Skin epidermis (tissue), 12 donors: ENCODE measurements at regions not wholly inside any gene's neighbourhood (a gene's known extent, or its start where the extent isn't known, plus 50 kb on each side); places are given as distances from the start of the nearest gene placed in this dataset.
A peak's percentile ranks its signal among the peaks of the same experiment; 100 is the strongest.
"Not testable (repeated sequence)": the region's sequence is repeated elsewhere in the genome, so short reads cannot be mapped to it uniquely, and the experiment has no call there.

Experiments
- H3K27ac ChIP-seq, 21 experiments: fragments of 200-600 bp; sonication (generic) in 11 of 21; one replicate each; pipeline ENCODE4 v1.5.0; 2020; ENCODE audit warnings: mild to moderate bottlenecking in 3 of 21, inconsistent platforms in 2 of 21, moderate library complexity in 2 of 21
- H3K4me3 ChIP-seq, 7 experiments: fragments of 200-600 bp; sonication (generic) in 2 of 7; one replicate each; pipeline ENCODE4 v1.5.0; 2020; ENCODE audit warnings: inconsistent platforms in 2 of 7, mild to moderate bottlenecking in 2 of 7, moderate library complexity in 1 of 7

- H3K27ac ChIP-seq, result peak overlapping the region in 1 of 21 experiments; percentile 9
These were observed 80.7 kb upstream of the CCDC167 start for GRCh38 chr6:37580176-37580955.

GRCh38 chr6:37579444-37580067 lies 79.9 kb upstream of the CCDC167 start:
- H3K4me3 ChIP-seq, result no peak overlapping the region
- H3K27ac ChIP-seq, result no peak overlapping the region

More at GRCh38 chr6:37580176-37580955, 80.7 kb upstream of the CCDC167 start:
- H3K4me3 ChIP-seq, result no peak overlapping the region

- Histone ChIP-seq H3K27ac (no peak overlapping the region), H3K4me3 (no peak overlapping the region)
These were observed 78.4 kb upstream of the CCDC167 start for GRCh38 chr6:37578104-37578503.

GRCh38 chr6:37576336-37576737 lies 76.6 kb upstream of the CCDC167 start:
- H3K27ac ChIP-seq, result no peak overlapping the region
- no peak overlapping the region for H3K4me3 ChIP-seq

- no peak overlapping the region for H3K4me3 ChIP-seq
These were observed 75.5 kb upstream of the CCDC167 start for GRCh38 chr6:37575221-37575620.

GRCh38 chr6:37572334-37572733 lies 72.6 kb upstream of the CCDC167 start:
- H3K4me3 ChIP-seq, result no peak overlapping the region

More at GRCh38 chr6:37575221-37575620, 75.5 kb upstream of the CCDC167 start:
- no peak overlapping the region for H3K27ac ChIP-seq

GRCh38 chr6:37570482-37571133 lies 70.9 kb upstream of the CCDC167 start:
- Histone ChIP-seq H3K27ac (no peak overlapping the region), H3K4me3 (no peak overlapping the region)

More at GRCh38 chr6:37572334-37572733, 72.6 kb upstream of the CCDC167 start:
- H3K27ac ChIP-seq, result no peak overlapping the region

- no peak overlapping the region for H3K27ac ChIP-seq
- H3K4me3 ChIP-seq, result no peak overlapping the region
These were observed 70.2 kb upstream of the CCDC167 start for GRCh38 chr6:37569743-37570481.

- no peak overlapping the region for H3K27ac ChIP-seq
These were observed 69.6 kb upstream of the CCDC167 start for GRCh38 chr6:37569317-37569716.

GRCh38 chr6:37566950-37567349 lies 67.3 kb upstream of the CCDC167 start:
- no peak overlapping the region for H3K27ac ChIP-seq
- H3K4me3 ChIP-seq, result no peak overlapping the region

More at GRCh38 chr6:37569317-37569716, 69.6 kb upstream of the CCDC167 start:
- H3K4me3 ChIP-seq, result no peak overlapping the region

GRCh38 chr6:37566111-37566949 lies 66.6 kb upstream of the CCDC167 start:
- H3K27ac ChIP-seq, result peak overlapping the region in 1 of 21 experiments; percentile 8
- H3K4me3 ChIP-seq, result peak overlapping the region in 3 of 7 experiments; percentile 7 to 19 (median 10)

- Histone ChIP-seq H3K27ac (peak overlapping the region in 1 of 21 experiments; percentile 8), H3K4me3 (peak overlapping the region in 2 of 7 experiments; percentile 10 to 19)
These were observed 65.8 kb upstream of the CCDC167 start for GRCh38 chr6:37565267-37566110.

- not testable (repeated sequence) for H3K27ac ChIP-seq, H3K4me3 ChIP-seq
These were observed 63.2 kb upstream of the CCDC167 start for GRCh38 chr6:37562926-37563288.

GRCh38 chr6:37561361-37561760 lies 61.7 kb upstream of the CCDC167 start:
- Histone ChIP-seq H3K4me3 (no peak overlapping the region), H3K27ac (no peak overlapping the region)

- Histone ChIP-seq H3K27ac (no peak overlapping the region), H3K4me3 (no peak overlapping the region)
These were observed 61.0 kb upstream of the CCDC167 start for GRCh38 chr6:37560737-37561103.

- Histone ChIP-seq H3K27ac (no peak overlapping the region), H3K4me3 (no peak overlapping the region)
These were observed 59.8 kb upstream of the CCDC167 start for GRCh38 chr6:37559501-37559900.

GRCh38 chr6:37559050-37559449 lies 59.4 kb upstream of the CCDC167 start:
- no peak overlapping the region for H3K4me3 ChIP-seq
- H3K27ac ChIP-seq, result no peak overlapping the region

- Histone ChIP-seq H3K4me3 (no peak overlapping the region), H3K27ac (no peak overlapping the region)
These were observed 59.0 kb upstream of the CCDC167 start for GRCh38 chr6:37558646-37559045.
